Heart right ventricle (tissue), 16 donors: ENCODE measurements at regions not wholly inside any gene's neighbourhood (a gene's known extent, or its start where the extent isn't known, plus 50 kb on each side); places are given as distances from the start of the nearest gene placed in this dataset.

Source experiments
- ATAC-seq, 8 donors: fragments of 200-7000 bp; cut with Tn5 transposase; one replicate each; pipeline ENCODE4 v1.9.1; 2020; ENCODE audit warnings: mild to moderate bottlenecking in 8 of 8, moderate library complexity in 8 of 8, moderate number of reproducible peaks in 1 of 8
- DNase-seq, 2 donors: peaks; one replicate each; pipeline ENCODE4 v3.0.0-alpha.2; 2020
- H3K27ac ChIP-seq, 10 donors: fragments of 200-600 bp; sonication (generic) in 2 of 10; one replicate each; pipeline versions ENCODE4 v1.5.0 to v1.8.0; 2020 to 2022; ENCODE audit warnings: mild to moderate bottlenecking in 3 of 10
- H3K27me3 ChIP-seq, 7 donors: fragments of 200-600 bp; one replicate each; pipeline ENCODE4 v1.8.0; 2021 to 2022; ENCODE audit warnings: mild to moderate bottlenecking in 2 of 7
- H3K36me3 ChIP-seq, 9 donors: fragments of 200-600 bp; sonication (generic) in 1 of 9; one replicate each; pipeline versions ENCODE4 v1.5.0 to v1.8.0; 2020 to 2022; ENCODE audit warnings: mild to moderate bottlenecking in 2 of 9
- H3K4me1 ChIP-seq, 9 donors: fragments of 200-600 bp; sonication (generic) in 1 of 9; one replicate each; pipeline versions ENCODE4 v1.5.0 to v1.8.0; 2020 to 2022; ENCODE audit warnings: mild to moderate bottlenecking in 4 of 9
- H3K4me3 ChIP-seq, 10 donors: fragments of 200-600 bp; sonication (generic) in 2 of 10; one replicate each; pipeline versions ENCODE4 v1.5.0 to v1.8.0; 2020 to 2022; ENCODE audit warnings: mild to moderate bottlenecking in 7 of 10, moderate library complexity in 2 of 10
- H3K9me3 ChIP-seq, 11 donors: fragments of 200-600 bp in 10 of 11; sonication (generic) in 2 of 11; one replicate each; pipeline versions ENCODE4 v1.5.0 to v1.8.0; 2013 to 2022; ENCODE audit warnings: mild to moderate bottlenecking in 2 of 11, control low read depth in 1 of 11, moderate library complexity in 1 of 11
- WGBS, 2 donors: extraction: QIAGEN DNeasy Blood & Tissue Kit; methylation state at CpG; one replicate each; pipeline ENCODE4 v1.1.7; 2013; ENCODE audit warnings: inconsistent platforms in 1 of 2; 5-methylcytosine and 5-hydroxymethylcytosine counted together
- intact Hi-C, 10 donors: fragments of 100-400 bp; cut with DNase I; formaldehyde crosslinking; loops; one replicate each; pipeline versions ENCODE4 v1.11.1 to v1.14.2; 2022
- TF ChIP-seq, protein P1 (sequence below), 9 donors: fragments of 200-600 bp; sonication (generic) in 2 of 9; IDR thresholded peaks; one replicate each; pipeline versions ENCODE4 v1.5.0 to v1.8.0; 2021 to 2022; ENCODE audit warnings: antibody characterized with exemption in 9 of 9, mild to moderate bottlenecking in 5 of 9, moderate library complexity in 1 of 9
- donor health status: Arrhythmogenic right ventricular cardiomyopathy.
- donor health status: ischemic (EF 13 %, LVEDD 7.1; RV severe dilation, severe dysfunction).
- donor health status: healthy with polysubstance abuse.
- donor health status: DM: no; HTN: yes; CAD: no.
- donor health status: DM: no; HTN: no; CAD: no.
- donor health status: ischemic (EF 25% LVEDD 6.9; RV normal size, moderate dysfunction).
- donor health status: ischemic (EF 25% LVEDD 5.7; RV mildly dilated, moderate dysfunction).
- donor health status: healthy.
- donor health status: DM: yes; HTN: yes; CAD: no.
- donor health status: Ischemic cardiomyopathy.
- donor health status: ischemic (EF 35%, LVEDD 5.7; RV mildly dilated, moderate dysfunction).
- donor health status: nonischemic (EF 11% LVEDD 7.7; RV severe dilation, severe dysfunction).
- donor health status: DM: yes; HTN: yes; CAD: no.
- donor health status: PGD.
- donor health status: ischemic (EF 29% LVEDD 5.4; RV normal size, mild dysfunction).
- donor health status: nonischemic (EF 23%, LVEDD 6.1; RV moderate dilation, normal function).

DNA sequence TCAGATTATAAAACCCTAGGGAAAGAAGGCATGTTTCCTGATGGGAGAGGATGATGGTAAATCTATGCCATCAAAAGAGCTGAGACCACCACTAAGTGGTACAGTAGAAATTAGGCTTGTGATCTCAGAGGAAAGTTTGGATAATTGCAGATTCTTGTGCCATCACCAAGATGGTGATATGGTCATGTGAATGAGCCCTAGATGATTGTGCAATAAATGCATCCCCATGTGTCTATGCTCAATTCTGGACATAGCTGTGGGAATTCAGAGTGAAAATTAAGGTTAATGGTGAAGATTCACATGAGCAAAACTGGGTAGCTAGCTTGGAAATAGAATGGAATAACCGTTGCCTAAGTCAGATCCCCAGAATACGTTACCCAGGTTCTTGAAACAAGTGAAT is 496.1 kb upstream of the FSIP2 start:
- no peak overlapping the region for H3K4me3 ChIP-seq
- ATAC-seq (no peak), DNase-seq (no peak)
- 79 to 84% methylated on average over 2 of the region's 2 CpGs for WGBS, 2 donors
- no peak overlapping the region for H3K27ac ChIP-seq
- no peaks in the 10 kb centered on the region for H3K36me3 ChIP-seq
- peaks cover 0 to 19% (median 1%) of the 10 kb centered on the region in 11 donors for H3K9me3 ChIP-seq
- no peaks in the 10 kb centered on the region for H3K27me3 ChIP-seq
- intact Hi-C loops, result no loop called here
- no peaks in the 10 kb centered on the region for H3K4me1 ChIP-seq
- TF ChIP-seq, protein P1, sequence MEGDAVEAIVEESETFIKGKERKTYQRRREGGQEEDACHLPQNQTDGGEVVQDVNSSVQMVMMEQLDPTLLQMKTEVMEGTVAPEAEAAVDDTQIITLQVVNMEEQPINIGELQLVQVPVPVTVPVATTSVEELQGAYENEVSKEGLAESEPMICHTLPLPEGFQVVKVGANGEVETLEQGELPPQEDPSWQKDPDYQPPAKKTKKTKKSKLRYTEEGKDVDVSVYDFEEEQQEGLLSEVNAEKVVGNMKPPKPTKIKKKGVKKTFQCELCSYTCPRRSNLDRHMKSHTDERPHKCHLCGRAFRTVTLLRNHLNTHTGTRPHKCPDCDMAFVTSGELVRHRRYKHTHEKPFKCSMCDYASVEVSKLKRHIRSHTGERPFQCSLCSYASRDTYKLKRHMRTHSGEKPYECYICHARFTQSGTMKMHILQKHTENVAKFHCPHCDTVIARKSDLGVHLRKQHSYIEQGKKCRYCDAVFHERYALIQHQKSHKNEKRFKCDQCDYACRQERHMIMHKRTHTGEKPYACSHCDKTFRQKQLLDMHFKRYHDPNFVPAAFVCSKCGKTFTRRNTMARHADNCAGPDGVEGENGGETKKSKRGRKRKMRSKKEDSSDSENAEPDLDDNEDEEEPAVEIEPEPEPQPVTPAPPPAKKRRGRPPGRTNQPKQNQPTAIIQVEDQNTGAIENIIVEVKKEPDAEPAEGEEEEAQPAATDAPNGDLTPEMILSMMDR (IDR thresholded peaks at IDR 0.05), result no peak

DNA sequence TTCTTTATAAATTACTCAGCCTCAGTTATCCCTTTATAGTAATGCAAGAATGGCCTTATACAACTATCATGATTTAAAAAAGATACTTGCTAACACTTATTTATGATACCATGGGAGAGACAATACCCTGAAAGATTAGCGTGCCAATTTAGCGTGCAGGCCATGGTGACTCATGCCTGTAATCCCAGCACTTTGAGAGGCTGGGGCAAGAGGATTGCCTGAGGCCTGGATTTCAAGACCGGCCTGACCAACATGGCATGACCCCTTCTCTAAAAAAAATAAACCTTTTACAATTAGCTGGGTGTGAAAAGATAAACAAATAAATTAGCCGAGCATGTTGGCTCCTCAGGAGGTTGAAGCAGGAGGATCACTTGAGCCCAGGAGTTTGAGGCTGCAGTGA is 493.4 kb upstream of the FSIP2 start:
- no peak for ATAC-seq

DNA sequence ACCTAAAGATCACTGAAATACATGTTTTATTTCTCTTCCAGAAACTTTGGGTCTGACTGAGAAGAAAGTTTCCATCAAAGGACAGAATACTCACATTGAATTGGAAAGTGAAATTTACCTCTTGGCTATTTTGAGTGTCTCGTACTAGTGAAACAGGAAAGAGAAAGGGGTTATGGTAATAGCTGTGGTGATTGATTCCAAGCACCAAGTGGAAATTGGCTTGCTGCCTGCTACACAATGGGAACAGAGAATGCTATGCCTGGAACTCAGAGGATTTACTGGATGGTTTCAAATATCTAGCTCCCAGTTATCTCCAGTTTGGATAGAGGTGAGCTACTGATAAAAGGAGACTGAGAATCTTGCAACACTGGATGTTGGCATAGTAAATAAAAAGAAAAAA is 492.8 kb upstream of the FSIP2 start:
- Histone ChIP-seq H3K4me1 (no peaks in the 10 kb centered on the region), H3K27ac (no peak overlapping the region), H3K4me3 (no peak overlapping the region), H3K27me3 (no peaks in the 10 kb centered on the region), H3K9me3 (peaks cover 0 to 6% (median 0%) of the 10 kb centered on the region in 11 donors), H3K36me3 (no peaks in the 10 kb centered on the region)
- 5 to 31% methylated on average over 1 of the region's 1 CpG for WGBS, 2 donors
- peak in 1 of 2 donors; percentile 5 for DNase-seq
- ATAC-seq, result no peak
- intact Hi-C loops, result no loop called here
- TF ChIP-seq, protein P1 (IDR thresholded peaks at IDR 0.05), result no peak

More for the DNA sequence above, 493.4 kb upstream of the FSIP2 start:
- WGBS, 2 donors, result 84 to 94% methylated on average over 4 of the region's 4 CpGs
- Histone ChIP-seq H3K27me3 (no peaks in the 10 kb centered on the region), H3K27ac (no peak overlapping the region), H3K9me3 (peaks cover 0 to 8% (median 0%) of the 10 kb centered on the region in 11 donors), H3K4me1 (no peaks in the 10 kb centered on the region), H3K4me3 (no peak overlapping the region), H3K36me3 (no peaks in the 10 kb centered on the region)
- DNase-seq, result no peak
- intact Hi-C loops, result no loop called here
- TF ChIP-seq, protein P1 (IDR thresholded peaks at IDR 0.05), result no peak

DNA sequence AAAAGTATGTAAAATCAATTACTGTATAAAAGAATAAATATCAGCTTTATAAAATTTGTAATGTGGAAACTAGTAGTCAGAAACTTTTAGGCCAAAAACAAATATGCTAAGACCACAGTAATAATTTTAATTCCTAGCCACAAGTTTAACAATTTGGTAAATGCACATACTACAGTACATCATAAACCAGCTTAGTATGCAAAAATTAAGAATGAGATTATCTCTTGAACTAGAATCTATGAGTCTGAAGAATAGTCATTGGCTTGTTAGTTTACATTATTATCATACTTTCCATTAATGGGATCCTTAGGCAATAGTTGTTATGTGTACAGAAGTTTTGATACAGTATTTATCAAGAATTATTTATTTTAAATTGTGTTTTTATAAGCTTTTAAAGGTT is 491.9 kb upstream of the FSIP2 start:
- Histone ChIP-seq H3K4me3 (no peak overlapping the region), H3K4me1 (no peaks in the 10 kb centered on the region), H3K36me3 (no peaks in the 10 kb centered on the region), H3K9me3 (peaks cover 0 to 6% (median 0%) of the 10 kb centered on the region in 11 donors), H3K27me3 (no peaks in the 10 kb centered on the region), H3K27ac (no peak overlapping the region)
- DNase-seq, result no peak
- intact Hi-C loops, result no loop called here
- TF ChIP-seq, protein P1 (IDR thresholded peaks at IDR 0.05), result no peak
- no peak for ATAC-seq
